H9 (cell line): ENCODE measurements at regions not wholly inside any gene's neighbourhood (a gene's known extent, or its start where the extent isn't known, plus 50 kb on each side); places are given as distances from the start of the nearest gene placed in this dataset.

Source experiments
- DNase-seq: peaks from one replicate; pipeline ENCODE4 v3.0.0-alpha.2; 2017
- H2AFZ ChIP-seq: one replicate; pipeline ENCODE4 v1.6.1; 2013; ENCODE audit warnings: mild to moderate bottlenecking, low read length, control low read depth, moderate library complexity
- H2AK5ac ChIP-seq: 2 replicates; pipeline ENCODE4 v1.6.1; 2013; ENCODE audit warnings: low read length, control low read depth, mixed read lengths; ENCODE audit not compliant: insufficient read length
- H2BK120ac ChIP-seq: one replicate; pipeline ENCODE4 v1.6.1; 2013; ENCODE audit warnings: low read depth, mild to moderate bottlenecking, low read length, control low read depth, inconsistent platforms; ENCODE audit not compliant: poor library complexity, severe bottlenecking
- H2BK12ac ChIP-seq: 2 replicates; pipeline ENCODE4 v1.6.1; 2013; ENCODE audit warnings: low read length, control low read depth, mixed read lengths, low read depth; ENCODE audit not compliant: insufficient read length
- H2BK15ac ChIP-seq: 2 replicates; pipeline ENCODE4 v1.6.1; 2013; ENCODE audit warnings: low read depth, low read length, control low read depth
- H2BK20ac ChIP-seq: one replicate; pipeline ENCODE4 v1.6.1; 2013; ENCODE audit warnings: low read depth, mild to moderate bottlenecking, low read length, control low read depth, inconsistent platforms; ENCODE audit not compliant: poor library complexity, severe bottlenecking
- H2BK5ac ChIP-seq: 2 replicates; pipeline ENCODE4 v1.6.1; 2013; ENCODE audit warnings: low read length, control low read depth, mixed read lengths; ENCODE audit not compliant: insufficient read length
- H3K14ac ChIP-seq: 2 replicates; pipeline ENCODE4 v1.6.1; 2013; ENCODE audit warnings: low read length, control low read depth; ENCODE audit not compliant: insufficient read depth
- H3K18ac ChIP-seq: 2 replicates; pipeline ENCODE4 v1.6.1; 2013; ENCODE audit warnings: low read depth, mild to moderate bottlenecking, mixed read lengths, low read length, control low read depth; ENCODE audit not compliant: insufficient read length
- H3K23ac ChIP-seq: 2 replicates; pipeline ENCODE4 v1.6.1; 2013; ENCODE audit warnings: low read length, control low read depth, mixed read lengths, low read depth; ENCODE audit not compliant: insufficient read length
- H3K23me2 ChIP-seq: 2 replicates; pipeline ENCODE4 v1.6.1; 2013; ENCODE audit warnings: low read depth, mild to moderate bottlenecking, mixed read lengths, low read length, control low read depth; ENCODE audit not compliant: insufficient read length, poor library complexity, severe bottlenecking
- H3K27ac ChIP-seq: 2 replicates; pipeline ENCODE4 v1.5.1; 2013; ENCODE audit warnings: low read length, control low read depth, mixed read lengths, low read depth; ENCODE audit not compliant: insufficient read length
- H3K27me3 ChIP-seq: 2 replicates; pipeline ENCODE4 v1.6.1; 2013; ENCODE audit warnings: low read length, control low read depth, inconsistent platforms; ENCODE audit not compliant: insufficient read depth
- H3K4ac ChIP-seq: 2 replicates; pipeline ENCODE4 v1.6.1; 2013; ENCODE audit warnings: low read depth, mild to moderate bottlenecking, control low read depth, inconsistent platforms, low read length, moderate library complexity
- H3K4me1 ChIP-seq: 2 replicates; pipeline ENCODE4 v1.6.1; 2013; ENCODE audit warnings: low read length, control low read depth, inconsistent platforms; ENCODE audit not compliant: insufficient read depth
- H3K4me2 ChIP-seq: 2 replicates; pipeline ENCODE4 v1.6.1; 2013; ENCODE audit warnings: low read length, control low read depth, mixed read lengths; ENCODE audit not compliant: insufficient read length, insufficient read depth
- H3K56ac ChIP-seq: 2 replicates; pipeline ENCODE4 v1.6.1; 2013; ENCODE audit warnings: low read depth, mild to moderate bottlenecking, mixed read lengths, low read length, control low read depth; ENCODE audit not compliant: insufficient read length
- H3K79me1 ChIP-seq: 2 replicates; pipeline ENCODE4 v1.6.1; 2013; ENCODE audit warnings: low read depth, mild to moderate bottlenecking, moderate library complexity, low read length, control low read depth, inconsistent platforms; ENCODE audit not compliant: insufficient read depth, poor library complexity, severe bottlenecking
- H3K79me2 ChIP-seq: 2 replicates; pipeline ENCODE4 v1.6.1; 2013; ENCODE audit warnings: low read length, control low read depth, inconsistent platforms; ENCODE audit not compliant: insufficient read depth
- H3K9ac ChIP-seq: 2 replicates; pipeline ENCODE4 v1.6.1; 2013; ENCODE audit warnings: low read length, control low read depth, mixed read lengths; ENCODE audit not compliant: insufficient read length; ENCODE audit errors: extremely low read depth
- H3K9me3 ChIP-seq: one replicate; pipeline ENCODE4 v1.6.1; 2013; ENCODE audit warnings: low read depth, low read length, inconsistent platforms; ENCODE audit not compliant: control insufficient read depth
- H3T11ph ChIP-seq: one replicate; pipeline ENCODE4 v1.6.1; 2013; ENCODE audit warnings: mild to moderate bottlenecking, low read length, control low read depth, inconsistent platforms
- H4K20me1 ChIP-seq: one replicate; pipeline ENCODE4 v1.6.1; 2013; ENCODE audit not compliant: control insufficient read depth, insufficient read length, insufficient read depth
- H4K5ac ChIP-seq: 2 replicates; pipeline ENCODE4 v1.6.1; 2013; ENCODE audit warnings: low read depth, mild to moderate bottlenecking, mixed read lengths, low read length, control low read depth; ENCODE audit not compliant: insufficient read length
- H4K8ac ChIP-seq: replicated peaks from 2 replicates; pipeline ENCODE4 v1.6.1; 2013; ENCODE audit warnings: low read length, control low read depth, mixed read lengths, low read depth; ENCODE audit not compliant: insufficient read length
- H4K91ac ChIP-seq: 2 replicates; pipeline ENCODE4 v1.6.1; 2013; ENCODE audit warnings: low read depth, mild to moderate bottlenecking, moderate library complexity, mixed read lengths, low read length, control low read depth; ENCODE audit not compliant: insufficient read length
- H3K27ac Mint-ChIP-seq, 3 experiments: 2 replicates in 2 of 3; 3 replicates in 1 of 3; pipeline ENCODE4 v1.8.0; 2020 to 2021; ENCODE audit warnings: mixed read lengths in 3 of 3, mild to moderate bottlenecking in 1 of 3, moderate library complexity in 1 of 3
- H3K27me3 Mint-ChIP-seq: 2 replicates; pipeline ENCODE4 v1.8.0; 2021; ENCODE audit warnings: low read depth, mild to moderate bottlenecking, moderate library complexity, mixed read lengths
- H3K36me3 Mint-ChIP-seq, 3 experiments: 2 replicates in 2 of 3; 3 replicates in 1 of 3; pipeline ENCODE4 v1.8.0; 2020 to 2021; ENCODE audit warnings: low read depth in 3 of 3, mixed read lengths in 3 of 3; ENCODE audit not compliant: insufficient read depth in 1 of 3
- H3K4me1 Mint-ChIP-seq, 2 experiments: 2 replicates each; pipeline ENCODE4 v1.8.0; 2020; ENCODE audit warnings: mixed read lengths in 2 of 2
- H3K4me3 Mint-ChIP-seq, 2 experiments: 2 replicates in 1 of 2; 3 replicates in 1 of 2; pipeline ENCODE4 v1.8.0; 2020 to 2021; ENCODE audit warnings: mild to moderate bottlenecking in 2 of 2, mixed read lengths in 2 of 2, moderate library complexity in 1 of 2
- H3K9me3 Mint-ChIP-seq, 2 experiments: 2 replicates in 1 of 2; 3 replicates in 1 of 2; pipeline ENCODE4 v1.8.0; 2020; ENCODE audit warnings: mild to moderate bottlenecking in 2 of 2, mixed read lengths in 2 of 2, moderate library complexity in 1 of 2
- WGBS: extraction: QIAGEN DNeasy Blood & Tissue Kit; methylation state at CpG from one replicate; pipeline ENCODE4 v1.1.7; 2013; ENCODE audit warnings: missing lambda C conversion rate, low lambda C conversion rate, mixed read lengths; ENCODE audit not compliant: insufficient read length; ENCODE audit errors: extremely low coverage; 5-methylcytosine and 5-hydroxymethylcytosine counted together
- TF ChIP-seq, protein P1 (sequence below): fragments of 200-600 bp; sonication (generic); conservative IDR thresholded peaks from 3 replicates; pipeline ENCODE4 v1.8.0; 2021; ENCODE audit warnings: antibody characterized with exemption, mild to moderate bottlenecking

- H4K8ac ChIP-seq = no peak overlapping the region
- no peaks in the 10 kb centered on the region for H3K79me2 ChIP-seq
- H4K20me1 ChIP-seq = no peaks in the 10 kb centered on the region
- H2BK5ac ChIP-seq = no peak overlapping the region
- H2BK120ac ChIP-seq = no peak overlapping the region
- Mint-ChIP-seq H3K36me3 (peaks cover 5 to 12% (median 11%) of the 10 kb centered on the region in 3 experiments; a peak in 6 of 7 replicates), H3K4me3 (no peak overlapping the region), H3K4me1 (peaks cover 0 to 10% of the 10 kb centered on the region in 2 experiments; a peak in 3 of 4 replicates), H3K27me3 (peaks cover 3% of the 10 kb centered on the region), H3K27ac (no peak overlapping the region), H3K9me3 (peaks cover 8 to 9% of the 10 kb centered on the region in 2 experiments)
- no peak overlapping the region for H3K18ac ChIP-seq
- H2BK20ac ChIP-seq = no peak overlapping the region
- no peaks in the 10 kb centered on the region; the same call in 1 of the 2 replicates for H3K27me3 ChIP-seq
- no peak overlapping the region for H4K91ac ChIP-seq
- no peak overlapping the region for H2AFZ ChIP-seq
- H3K4me1 ChIP-seq = peaks cover 4% of the 10 kb centered on the region
- TF ChIP-seq, protein P1, sequence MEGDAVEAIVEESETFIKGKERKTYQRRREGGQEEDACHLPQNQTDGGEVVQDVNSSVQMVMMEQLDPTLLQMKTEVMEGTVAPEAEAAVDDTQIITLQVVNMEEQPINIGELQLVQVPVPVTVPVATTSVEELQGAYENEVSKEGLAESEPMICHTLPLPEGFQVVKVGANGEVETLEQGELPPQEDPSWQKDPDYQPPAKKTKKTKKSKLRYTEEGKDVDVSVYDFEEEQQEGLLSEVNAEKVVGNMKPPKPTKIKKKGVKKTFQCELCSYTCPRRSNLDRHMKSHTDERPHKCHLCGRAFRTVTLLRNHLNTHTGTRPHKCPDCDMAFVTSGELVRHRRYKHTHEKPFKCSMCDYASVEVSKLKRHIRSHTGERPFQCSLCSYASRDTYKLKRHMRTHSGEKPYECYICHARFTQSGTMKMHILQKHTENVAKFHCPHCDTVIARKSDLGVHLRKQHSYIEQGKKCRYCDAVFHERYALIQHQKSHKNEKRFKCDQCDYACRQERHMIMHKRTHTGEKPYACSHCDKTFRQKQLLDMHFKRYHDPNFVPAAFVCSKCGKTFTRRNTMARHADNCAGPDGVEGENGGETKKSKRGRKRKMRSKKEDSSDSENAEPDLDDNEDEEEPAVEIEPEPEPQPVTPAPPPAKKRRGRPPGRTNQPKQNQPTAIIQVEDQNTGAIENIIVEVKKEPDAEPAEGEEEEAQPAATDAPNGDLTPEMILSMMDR = no peak
- H3K23me2 ChIP-seq = no peaks in the 10 kb centered on the region
- no peak overlapping the region for H3K4me2 ChIP-seq
- DNase-seq = no peak
- no peak overlapping the region for H3K56ac ChIP-seq
- H3K9me3 ChIP-seq = no peaks in the 10 kb centered on the region
- no peaks in the 10 kb centered on the region for H3K79me1 ChIP-seq
- H3K4ac ChIP-seq = no peak overlapping the region
- H3K23ac ChIP-seq = no peak overlapping the region
- no peak overlapping the region for H2BK15ac ChIP-seq
- no peak overlapping the region for H3T11ph ChIP-seq
- H2AK5ac ChIP-seq = no peak overlapping the region
- no peak overlapping the region for H3K14ac ChIP-seq
- H2BK12ac ChIP-seq = no peak overlapping the region
- no peak overlapping the region for H4K5ac ChIP-seq
- no peak overlapping the region for H3K9ac ChIP-seq
- H3K27ac ChIP-seq = no peak overlapping the region
- WGBS = no CpG with 5 or more reads among the region's 3 CpGs
Measured at GRCh38 chr10:44118500-44118899, 266.4 kb downstream of the CXCL12 start.
